SU-DHL-6 (cell line): ENCODE measurements at regions not wholly inside any gene's neighbourhood (a gene's known extent, or its start where the extent isn't known, plus 50 kb on each side); places are given as distances from the start of the nearest gene placed in this dataset.

Experiments
- H2AFZ ChIP-seq: fragments of 200-600 bp; sonication (generic); 2 replicates; pipeline ENCODE4 v1.6.1; 2014; ENCODE audit warnings: low read depth, mild to moderate bottlenecking, moderate library complexity, mixed read lengths, antibody characterized with exemption, low read length; ENCODE audit not compliant: severe bottlenecking
- H3F3A ChIP-seq: fragments of 200-600 bp; shearing (Covaris generic); 2 replicates; pipeline ENCODE4 v1.6.0; 2016; ENCODE audit warnings: antibody characterized with exemption, mild to moderate bottlenecking; ENCODE audit not compliant: insufficient read depth
- H3K27ac ChIP-seq: fragments of 200-600 bp; sonication (generic); 2 replicates; pipeline ENCODE4 v1.5.1; 2016; ENCODE audit warnings: low read depth, mild to moderate bottlenecking, low read length, moderate library complexity, mixed read lengths
- H3K27me3 ChIP-seq: fragments of 200-600 bp; sonication (generic), shearing (Covaris generic); 2 replicates; pipeline ENCODE4 v1.6.0; 2014; ENCODE audit warnings: mild to moderate bottlenecking, low read length
- H3K36me3 ChIP-seq: fragments of 200-600 bp; sonication (generic); 2 replicates; pipeline ENCODE4 v1.6.1; 2014; ENCODE audit warnings: mild to moderate bottlenecking, low read length, mixed read lengths
- H3K4me2 ChIP-seq: fragments of 300-600, 200-600 bp; shearing (Covaris generic), sonication (generic); 2 replicates; pipeline ENCODE4 v1.6.0; 2014; ENCODE audit warnings: low read length, low read depth, mild to moderate bottlenecking; ENCODE audit not compliant: poor library complexity, severe bottlenecking
- H3K4me3 ChIP-seq: fragments of 200-600 bp; sonication (generic); 2 replicates; pipeline ENCODE4 v1.5.1; 2014; ENCODE audit warnings: antibody characterized with exemption, low read length, mild to moderate bottlenecking, mixed read lengths; ENCODE audit not compliant: insufficient read depth, poor library complexity, severe bottlenecking
- H3K79me2 ChIP-seq: fragments of 200-600 bp; sonication (generic); 2 replicates; pipeline ENCODE4 v1.6.1; 2014; ENCODE audit warnings: mild to moderate bottlenecking, low read length, moderate library complexity; ENCODE audit not compliant: insufficient read depth
- H3K9ac ChIP-seq: fragments of 200-600 bp; sonication (generic); 2 replicates; pipeline ENCODE4 v1.7.0; 2014; ENCODE audit warnings: mild to moderate bottlenecking, low read length
- H3K9me2 ChIP-seq: fragments of 200-600 bp; sonication (generic); replicated peaks from 2 replicates; pipeline ENCODE4 v1.6.1; 2014; ENCODE audit warnings: low read length; ENCODE audit not compliant: insufficient read depth
- H3K9me3 ChIP-seq: fragments of 200-600 bp; sonication (generic); 2 replicates; pipeline ENCODE4 v1.6.1; 2014; ENCODE audit warnings: low read length, mixed read lengths; ENCODE audit not compliant: insufficient read depth
- H4K20me1 ChIP-seq: fragments of 200-600 bp; sonication (generic); 2 replicates; pipeline ENCODE4 v1.6.1; 2014; ENCODE audit warnings: low read depth, mild to moderate bottlenecking, antibody characterized with exemption, low read length, moderate library complexity, mixed read lengths
- CTCF ChIP-seq: fragments of 200-600 bp; sonication (generic); IDR thresholded peaks from one replicate; pipeline ENCODE4 v1.5.1; 2017; ENCODE audit warnings: antibody characterized with exemption, mild to moderate bottlenecking, low read length, moderate library complexity; ENCODE audit not compliant: insufficient read depth, poor library complexity, severe bottlenecking
- EZH2phosphoT487 ChIP-seq: fragments of 200-600 bp; sonication (generic), shearing (Covaris generic); conservative IDR thresholded peaks from 2 replicates; pipeline ENCODE4 v1.6.1; 2018; ENCODE audit warnings: mild to moderate bottlenecking, antibody characterized with exemption, low read length, moderate library complexity, mixed read lengths

GRCh38 chr2:220437938-220438337 is 810.5 kb downstream of the SLC4A3 start:
- Histone ChIP-seq H3K9ac (no peak overlapping the region), H3K27me3 (no peaks in the 10 kb centered on the region), H3K9me3 (no peaks in the 10 kb centered on the region), H3K27ac (no peak overlapping the region), H3K4me3 (no peak overlapping the region), H3K36me3 (no peaks in the 10 kb centered on the region), H3F3A (no peaks in the 10 kb centered on the region), H4K20me1 (no peaks in the 10 kb centered on the region), H3K9me2 (no peaks in the 10 kb centered on the region), H3K79me2 (no peaks in the 10 kb centered on the region), H3K4me2 (no peak overlapping the region), H2AFZ (no peak overlapping the region)
- TF ChIP-seq CTCF (no peak), EZH2phosphoT487 (no peak)

- Histone ChIP-seq H3K4me2 (no peak overlapping the region), H3K79me2 (no peaks in the 10 kb centered on the region)
Observed at GRCh38 chr2:220440731-220441130, 813.3 kb downstream of the SLC4A3 start.

GRCh38 chr2:220441404-220441803 is 814.0 kb downstream of the SLC4A3 start:
- no peaks in the 10 kb centered on the region for H3F3A ChIP-seq

More at GRCh38 chr2:220440731-220441130, 813.3 kb downstream of the SLC4A3 start:
- H3K9me2 ChIP-seq, result no peaks in the 10 kb centered on the region
- H3K36me3 ChIP-seq, result no peaks in the 10 kb centered on the region
- H3K4me3 ChIP-seq, result no peak overlapping the region
- H4K20me1 ChIP-seq, result no peaks in the 10 kb centered on the region
- no peak overlapping the region for H3K27ac ChIP-seq
- H3K27me3 ChIP-seq, result no peaks in the 10 kb centered on the region
- TF ChIP-seq CTCF (no peak), EZH2phosphoT487 (no peak)
- no peak overlapping the region for H3K9ac ChIP-seq
- H3F3A ChIP-seq, result no peaks in the 10 kb centered on the region
- H2AFZ ChIP-seq, result no peak overlapping the region
- H3K9me3 ChIP-seq, result no peaks in the 10 kb centered on the region

More at GRCh38 chr2:220441404-220441803, 814.0 kb downstream of the SLC4A3 start:
- Histone ChIP-seq H3K9me2 (no peaks in the 10 kb centered on the region), H3K36me3 (no peaks in the 10 kb centered on the region), H3K9ac (no peak overlapping the region), H3K4me3 (no peak overlapping the region), H4K20me1 (no peaks in the 10 kb centered on the region), H3K79me2 (no peaks in the 10 kb centered on the region), H3K27ac (no peak overlapping the region), H3K9me3 (no peaks in the 10 kb centered on the region), H2AFZ (no peak overlapping the region), H3K4me2 (no peak overlapping the region), H3K27me3 (no peaks in the 10 kb centered on the region)
- no peak for TF ChIP-seq CTCF
- no peak for TF ChIP-seq EZH2phosphoT487
